GM12878 (cell line): ENCODE measurements at regions not wholly inside any gene's neighbourhood (a gene's known extent, or its start where the extent isn't known, plus 50 kb on each side); places are given as distances from the start of the nearest gene placed in this dataset.

ENCODE experiments used
- ATAC-seq: fragments of 200-7000 bp; cut with Tn5 transposase; 3 replicates; pipeline ENCODE4 v1.9.1; 2020; ENCODE audit warnings: mild to moderate bottlenecking, moderate library complexity
- BruUV-seq: library from RNA; stranded (reverse); fragments of 400-500 nt; replicated peaks from 2 replicates; lab custom pipeline; 2021; lab: Mats Ljungman, UMichigan
- CTCF ChIA-PET: fragments of 300-600 bp; sonication (Branson Sonifier 250); formaldehyde crosslinking; extraction: SDS; loops from one replicate; lab custom pipeline; 2021; ENCODE audit warnings: inconsistent platforms; lab: Yijun Ruan, JAX
- POLR2A ChIA-PET: fragments of 350-600 bp; formaldehyde crosslinking; extraction: SDS; loops from one replicate; lab custom pipeline; 2021; ENCODE audit warnings: inconsistent platforms; lab: Charles Lee
- RAD21 ChIA-PET: fragments of 300-600 bp; sonication (Branson Sonifier 250); formaldehyde crosslinking; loops from one replicate; lab custom pipeline; 2023; ENCODE audit warnings: antibody characterized with exemption; ENCODE audit not compliant: unreplicated experiment; lab: Charles Lee
- SMC1A ChIA-PET: fragments of 300-600 bp; sonication (Branson Sonifier 250); formaldehyde crosslinking; loops from one replicate; lab custom pipeline; 2023; ENCODE audit not compliant: unreplicated experiment, uncharacterized antibody; lab: Charles Lee
- DNase-seq: peaks from one replicate; pipeline ENCODE4 v3.0.0-alpha.2; 2011; ENCODE audit warnings: low read depth, low spot score
- FAIRE-seq: peaks from 3 replicates; lab custom pipeline; 2011; peaks lifted over from hg19 to GRCh38; lab: Jason Lieb, UNC
- H2AFZ ChIP-seq: 2 replicates; pipeline ENCODE4 v1.6.0; 2011; ENCODE audit warnings: low read depth, low read length, control low read depth; ENCODE audit not compliant: control insufficient read depth
- H3K27ac ChIP-seq: 2 replicates; pipeline ENCODE4 v1.5.1; 2011; ENCODE audit warnings: control low read depth; ENCODE audit not compliant: control insufficient read depth, insufficient read depth
- H3K27me3 ChIP-seq, 2 experiments: replicated peaks in 1 of 2; 2 replicates each; pipeline versions ENCODE4 v1.6.0 to v1.6.1; 2011; ENCODE audit warnings: low read length in 1 of 2; ENCODE audit not compliant: control insufficient read depth in 2 of 2, insufficient read depth in 2 of 2
- H3K36me3 ChIP-seq, 2 experiments: 2 replicates each; pipeline ENCODE4 v1.5.1; 2011; ENCODE audit warnings: low read length in 1 of 2; ENCODE audit not compliant: control insufficient read depth in 2 of 2, insufficient read depth in 2 of 2
- H3K4me1 ChIP-seq: 2 replicates; pipeline ENCODE4 v1.6.1; 2011; ENCODE audit warnings: mild to moderate bottlenecking, low read length, moderate library complexity, mixed read lengths; ENCODE audit not compliant: control insufficient read depth, insufficient read depth
- H3K4me2 ChIP-seq: 2 replicates; pipeline ENCODE4 v1.6.0; 2011; ENCODE audit warnings: control low read depth; ENCODE audit not compliant: control insufficient read depth, insufficient read depth
- H3K4me3 ChIP-seq: fragments of 200-600 bp; sonication (generic); 2 replicates; pipeline ENCODE4 v1.5.1; 2016
- H3K79me2 ChIP-seq: 2 replicates; pipeline ENCODE4 v1.6.0; 2011; ENCODE audit warnings: low read length; ENCODE audit not compliant: control insufficient read depth, insufficient read depth
- H3K9ac ChIP-seq: 2 replicates; pipeline ENCODE4 v1.8.0; 2011; ENCODE audit warnings: low read length, control low read depth, mixed read lengths; ENCODE audit not compliant: control insufficient read depth, insufficient read depth
- H3K9me3 ChIP-seq: replicated peaks from 3 replicates; pipeline ENCODE4 v1.5.1; 2011; ENCODE audit warnings: mild to moderate bottlenecking, low read length; ENCODE audit not compliant: control insufficient read depth, insufficient read depth
- H4K20me1 ChIP-seq: 2 replicates; pipeline ENCODE4 v1.6.0; 2011; ENCODE audit not compliant: control insufficient read depth, insufficient read depth
- ASH2L ChIP-seq: fragments of 300-600, 200-600 bp; sonication (generic); IDR thresholded peaks from 2 replicates; pipeline ENCODE4 v1.6.1; 2017; ENCODE audit warnings: low read depth, mild to moderate bottlenecking, borderline replicate concordance
- FOXK2 ChIP-seq: fragments of 450-650 bp; IDR thresholded peaks from 2 replicates; pipeline ENCODE4 v1.6.1; 2017; ENCODE audit warnings: mild to moderate bottlenecking, moderate library complexity
- MYC ChIP-seq: IDR thresholded peaks from 2 replicates; pipeline ENCODE4 v1.6.1; 2011; ENCODE audit warnings: mild to moderate bottlenecking, low read length, moderate library complexity, inconsistent platforms; ENCODE audit not compliant: insufficient read depth, insufficient replicate concordance, insufficient read length, severe bottlenecking
- SIX5 ChIP-seq: IDR thresholded peaks from 2 replicates; pipeline ENCODE4 v1.6.1; 2011; ENCODE audit warnings: mild to moderate bottlenecking, low read depth, low read length, moderate library complexity; ENCODE audit not compliant: severe bottlenecking
- ZNF384 ChIP-seq: IDR thresholded peaks from 2 replicates; pipeline ENCODE4 v1.6.1; 2012; ENCODE audit warnings: low read depth, mild to moderate bottlenecking, low read length, improper control_type of control experiment, borderline replicate concordance
- WGBS: methylation state at CpG from one replicate; pipeline ENCODE4 v1.1.6; 2016; ENCODE audit warnings: low lambda C conversion rate; ENCODE audit not compliant: insufficient replicate concordance, insufficient coverage; ENCODE audit errors: missing lambda C conversion rate; 5-methylcytosine and 5-hydroxymethylcytosine counted together
- in situ Hi-C: fragments of 300-500 bp; cut with MboI; formaldehyde crosslinking; loops from 9 replicates; pipeline ENCODE4 v1.14.3; 2018; ENCODE audit warnings: mixed read lengths
- intact Hi-C: fragments of 100-400 bp; cut with micrococcal nuclease; formaldehyde crosslinking; loops from one replicate; pipeline ENCODE4 v1.14.2; 2022; ENCODE audit not compliant: unreplicated experiment
- TF ChIP-seq, protein P1 (sequence below): fragments of 450-650 bp; IDR thresholded peaks from 2 replicates; pipeline ENCODE4 v1.6.1; 2017; ENCODE audit warnings: mild to moderate bottlenecking, moderate library complexity
- TF ChIP-seq, protein P2 (sequence below): IDR thresholded peaks from 2 replicates; pipeline ENCODE4 v1.6.1; 2012; ENCODE audit warnings: improper control_type of control experiment, low read depth, low read length; ENCODE audit not compliant: insufficient replicate concordance

DNA sequence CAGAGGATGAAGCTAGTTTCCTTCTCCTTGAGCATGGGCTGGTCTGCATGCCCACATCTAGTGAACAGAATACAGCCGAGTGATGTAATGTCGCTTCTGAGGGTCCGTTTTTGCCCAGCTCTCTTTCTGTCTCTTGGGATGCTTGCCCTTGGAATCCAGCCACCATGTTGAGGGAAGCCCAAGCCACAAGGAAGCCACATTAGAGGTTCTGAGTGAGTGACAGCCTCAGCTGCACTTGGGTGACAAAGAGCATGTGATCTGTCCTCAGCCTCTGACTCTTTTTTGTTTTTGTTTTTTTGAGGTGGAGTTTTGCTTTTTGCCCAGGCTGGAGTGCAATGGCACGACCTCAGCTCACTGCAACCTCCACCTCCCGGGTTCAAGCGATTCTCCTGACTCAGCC lies 100.6 kb upstream of the SALL4 start (continued):
- TF ChIP-seq, protein P1, sequence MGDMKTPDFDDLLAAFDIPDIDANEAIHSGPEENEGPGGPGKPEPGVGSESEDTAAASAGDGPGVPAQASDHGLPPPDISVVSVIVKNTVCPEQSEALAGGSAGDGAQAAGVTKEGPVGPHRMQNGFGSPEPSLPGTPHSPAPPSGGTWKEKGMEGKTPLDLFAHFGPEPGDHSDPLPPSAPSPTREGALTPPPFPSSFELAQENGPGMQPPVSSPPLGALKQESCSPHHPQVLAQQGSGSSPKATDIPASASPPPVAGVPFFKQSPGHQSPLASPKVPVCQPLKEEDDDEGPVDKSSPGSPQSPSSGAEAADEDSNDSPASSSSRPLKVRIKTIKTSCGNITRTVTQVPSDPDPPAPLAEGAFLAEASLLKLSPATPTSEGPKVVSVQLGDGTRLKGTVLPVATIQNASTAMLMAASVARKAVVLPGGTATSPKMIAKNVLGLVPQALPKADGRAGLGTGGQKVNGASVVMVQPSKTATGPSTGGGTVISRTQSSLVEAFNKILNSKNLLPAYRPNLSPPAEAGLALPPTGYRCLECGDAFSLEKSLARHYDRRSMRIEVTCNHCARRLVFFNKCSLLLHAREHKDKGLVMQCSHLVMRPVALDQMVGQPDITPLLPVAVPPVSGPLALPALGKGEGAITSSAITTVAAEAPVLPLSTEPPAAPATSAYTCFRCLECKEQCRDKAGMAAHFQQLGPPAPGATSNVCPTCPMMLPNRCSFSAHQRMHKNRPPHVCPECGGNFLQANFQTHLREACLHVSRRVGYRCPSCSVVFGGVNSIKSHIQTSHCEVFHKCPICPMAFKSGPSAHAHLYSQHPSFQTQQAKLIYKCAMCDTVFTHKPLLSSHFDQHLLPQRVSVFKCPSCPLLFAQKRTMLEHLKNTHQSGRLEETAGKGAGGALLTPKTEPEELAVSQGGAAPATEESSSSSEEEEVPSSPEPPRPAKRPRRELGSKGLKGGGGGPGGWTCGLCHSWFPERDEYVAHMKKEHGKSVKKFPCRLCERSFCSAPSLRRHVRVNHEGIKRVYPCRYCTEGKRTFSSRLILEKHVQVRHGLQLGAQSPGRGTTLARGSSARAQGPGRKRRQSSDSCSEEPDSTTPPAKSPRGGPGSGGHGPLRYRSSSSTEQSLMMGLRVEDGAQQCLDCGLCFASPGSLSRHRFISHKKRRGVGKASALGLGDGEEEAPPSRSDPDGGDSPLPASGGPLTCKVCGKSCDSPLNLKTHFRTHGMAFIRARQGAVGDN, result no peak
- no peak for TF ChIP-seq SIX5
- TF ChIP-seq, all 136 proteins: peak for 0

DNA sequence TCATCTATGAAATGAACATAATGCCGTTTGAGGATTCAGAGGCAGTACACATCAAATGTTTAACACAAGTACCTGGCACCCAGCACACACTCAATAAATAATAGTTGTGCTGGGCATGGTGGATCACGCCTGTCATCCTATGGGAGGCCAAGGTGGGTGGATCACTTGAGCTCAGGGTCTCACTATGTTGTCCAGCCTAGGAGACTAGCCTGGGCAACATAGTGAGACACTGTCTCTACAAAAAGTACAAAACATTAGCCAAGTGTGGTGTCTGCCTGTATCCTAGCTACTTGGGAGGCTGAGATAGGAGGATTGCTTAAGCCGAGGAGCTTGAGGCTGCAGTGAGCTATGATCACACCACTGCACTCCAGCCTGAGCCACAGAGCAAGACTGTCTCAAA lies 98.1 kb upstream of the SALL4 start:
- no peak for TF ChIP-seq MYC
- no peak for TF ChIP-seq ASH2L
- no peak for TF ChIP-seq ZNF384
- TF ChIP-seq FOXK2, result no peak
- TF ChIP-seq, protein P2, sequence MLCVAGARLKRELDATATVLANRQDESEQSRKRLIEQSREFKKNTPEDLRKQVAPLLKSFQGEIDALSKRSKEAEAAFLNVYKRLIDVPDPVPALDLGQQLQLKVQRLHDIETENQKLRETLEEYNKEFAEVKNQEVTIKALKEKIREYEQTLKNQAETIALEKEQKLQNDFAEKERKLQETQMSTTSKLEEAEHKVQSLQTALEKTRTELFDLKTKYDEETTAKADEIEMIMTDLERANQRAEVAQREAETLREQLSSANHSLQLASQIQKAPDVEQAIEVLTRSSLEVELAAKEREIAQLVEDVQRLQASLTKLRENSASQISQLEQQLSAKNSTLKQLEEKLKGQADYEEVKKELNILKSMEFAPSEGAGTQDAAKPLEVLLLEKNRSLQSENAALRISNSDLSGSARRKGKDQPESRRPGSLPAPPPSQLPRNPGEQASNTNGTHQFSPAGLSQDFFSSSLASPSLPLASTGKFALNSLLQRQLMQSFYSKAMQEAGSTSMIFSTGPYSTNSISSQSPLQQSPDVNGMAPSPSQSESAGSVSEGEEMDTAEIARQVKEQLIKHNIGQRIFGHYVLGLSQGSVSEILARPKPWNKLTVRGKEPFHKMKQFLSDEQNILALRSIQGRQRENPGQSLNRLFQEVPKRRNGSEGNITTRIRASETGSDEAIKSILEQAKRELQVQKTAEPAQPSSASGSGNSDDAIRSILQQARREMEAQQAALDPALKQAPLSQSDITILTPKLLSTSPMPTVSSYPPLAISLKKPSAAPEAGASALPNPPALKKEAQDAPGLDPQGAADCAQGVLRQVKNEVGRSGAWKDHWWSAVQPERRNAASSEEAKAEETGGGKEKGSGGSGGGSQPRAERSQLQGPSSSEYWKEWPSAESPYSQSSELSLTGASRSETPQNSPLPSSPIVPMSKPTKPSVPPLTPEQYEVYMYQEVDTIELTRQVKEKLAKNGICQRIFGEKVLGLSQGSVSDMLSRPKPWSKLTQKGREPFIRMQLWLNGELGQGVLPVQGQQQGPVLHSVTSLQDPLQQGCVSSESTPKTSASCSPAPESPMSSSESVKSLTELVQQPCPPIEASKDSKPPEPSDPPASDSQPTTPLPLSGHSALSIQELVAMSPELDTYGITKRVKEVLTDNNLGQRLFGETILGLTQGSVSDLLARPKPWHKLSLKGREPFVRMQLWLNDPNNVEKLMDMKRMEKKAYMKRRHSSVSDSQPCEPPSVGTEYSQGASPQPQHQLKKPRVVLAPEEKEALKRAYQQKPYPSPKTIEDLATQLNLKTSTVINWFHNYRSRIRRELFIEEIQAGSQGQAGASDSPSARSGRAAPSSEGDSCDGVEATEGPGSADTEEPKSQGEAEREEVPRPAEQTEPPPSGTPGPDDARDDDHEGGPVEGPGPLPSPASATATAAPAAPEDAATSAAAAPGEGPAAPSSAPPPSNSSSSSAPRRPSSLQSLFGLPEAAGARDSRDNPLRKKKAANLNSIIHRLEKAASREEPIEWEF, result no peak
- WGBS, result 28% methylated on average over 3 of the region's 3 CpGs
- Histone ChIP-seq H3K36me3 (no peaks in the 10 kb centered on the region), H4K20me1 (no peaks in the 10 kb centered on the region), H3K4me3 (no peak overlapping the region), H3K4me1 (no peaks in the 10 kb centered on the region), H3K9ac (no peak overlapping the region), H2AFZ (no peak overlapping the region), H3K9me3 (no peaks in the 10 kb centered on the region), H3K79me2 (no peaks in the 10 kb centered on the region), H3K27me3 (no peaks in the 10 kb centered on the region; a peak in 1 of 4 replicates), H3K4me2 (no peak overlapping the region), H3K27ac (no peak overlapping the region)
- ChIA-PET SMC1A (no interaction called here), POLR2A (no interaction called here), CTCF (no interaction called here), RAD21 (no interaction called here)
- in situ Hi-C loops, result no loop called here
- DNase-seq (no peak), FAIRE-seq (no peak), ATAC-seq (no peak)
- BruUV-seq, result no TSS peak
- intact Hi-C loops, result no loop called here
